PC-3 (cell line): ENCODE measurements at regions not wholly inside any gene's neighbourhood (a gene's known extent, or its start where the extent isn't known, plus 50 kb on each side); places are given as distances from the start of the nearest gene placed in this dataset.

Experiments
- EZH2phosphoT487 ChIP-seq: fragments of 300-600 bp; sonication (generic); IDR thresholded peaks from 2 replicates; pipeline ENCODE4 v1.6.1; 2018; ENCODE audit warnings: mild to moderate bottlenecking, antibody characterized with exemption, low read length, borderline replicate concordance
- TF ChIP-seq, protein P1 (sequence below): fragments of 300-600 bp; sonication (generic); conservative IDR thresholded peaks from 2 replicates; pipeline ENCODE4 v1.5.1; 2017; ENCODE audit warnings: antibody characterized with exemption, low read depth, mild to moderate bottlenecking, low read length

DNA sequence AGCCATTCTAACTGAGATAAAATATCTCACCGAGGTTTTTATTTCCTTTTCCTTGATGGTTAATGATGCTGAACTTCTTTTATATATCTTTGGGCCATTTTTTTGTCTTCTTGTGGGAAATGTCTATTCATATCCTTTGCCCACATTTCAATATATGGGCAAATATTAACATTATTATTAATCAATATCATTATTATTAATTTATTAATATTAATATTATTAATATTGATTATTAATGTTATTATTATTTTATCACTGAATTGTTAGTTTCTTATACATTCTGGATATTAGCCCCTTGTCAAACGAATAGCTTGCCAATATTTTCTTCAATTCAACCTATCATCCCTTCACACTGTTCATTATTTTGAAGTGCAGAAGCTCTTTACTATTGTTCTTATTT lies 2203.6 kb downstream of the PCDH9 start:
- TF ChIP-seq EZH2phosphoT487 = no peak
- TF ChIP-seq, protein P1, sequence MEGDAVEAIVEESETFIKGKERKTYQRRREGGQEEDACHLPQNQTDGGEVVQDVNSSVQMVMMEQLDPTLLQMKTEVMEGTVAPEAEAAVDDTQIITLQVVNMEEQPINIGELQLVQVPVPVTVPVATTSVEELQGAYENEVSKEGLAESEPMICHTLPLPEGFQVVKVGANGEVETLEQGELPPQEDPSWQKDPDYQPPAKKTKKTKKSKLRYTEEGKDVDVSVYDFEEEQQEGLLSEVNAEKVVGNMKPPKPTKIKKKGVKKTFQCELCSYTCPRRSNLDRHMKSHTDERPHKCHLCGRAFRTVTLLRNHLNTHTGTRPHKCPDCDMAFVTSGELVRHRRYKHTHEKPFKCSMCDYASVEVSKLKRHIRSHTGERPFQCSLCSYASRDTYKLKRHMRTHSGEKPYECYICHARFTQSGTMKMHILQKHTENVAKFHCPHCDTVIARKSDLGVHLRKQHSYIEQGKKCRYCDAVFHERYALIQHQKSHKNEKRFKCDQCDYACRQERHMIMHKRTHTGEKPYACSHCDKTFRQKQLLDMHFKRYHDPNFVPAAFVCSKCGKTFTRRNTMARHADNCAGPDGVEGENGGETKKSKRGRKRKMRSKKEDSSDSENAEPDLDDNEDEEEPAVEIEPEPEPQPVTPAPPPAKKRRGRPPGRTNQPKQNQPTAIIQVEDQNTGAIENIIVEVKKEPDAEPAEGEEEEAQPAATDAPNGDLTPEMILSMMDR = no peak
